Endothelial cell of umbilical vein (primary cell): ENCODE measurements at regions not wholly inside any gene's neighbourhood (a gene's known extent, or its start where the extent isn't known, plus 50 kb on each side); places are given as distances from the start of the nearest gene placed in this dataset.

Experiments
- BruUV-seq: library from RNA; stranded (reverse); fragments of 400-500 nt; replicated peaks from 2 replicates; lab custom pipeline; 2021; lab: Mats Ljungman, UMichigan
- CTCF ChIA-PET: fragments of 300-600, 350-600 bp; sonication (Branson Sonifier 250); formaldehyde crosslinking; loops from one replicate; lab custom pipeline; 2021; ENCODE audit warnings: antibody characterized with exemption, inconsistent platforms; lab: Charles Lee
- POLR2A ChIA-PET: fragments of 300-600, 350-600 bp; sonication (Branson Sonifier 250); formaldehyde crosslinking; loops from one replicate; lab custom pipeline; 2021; ENCODE audit warnings: antibody characterized with exemption, inconsistent platforms; lab: Charles Lee
- DNase-seq: peaks from one replicate; pipeline ENCODE4 v3.0.0-alpha.2; 2011; ENCODE audit warnings: low read depth, low spot score
- FAIRE-seq: peaks from 2 replicates; lab custom pipeline; 2011; peaks lifted over from hg19 to GRCh38; lab: Jason Lieb, UNC
- H2AFZ ChIP-seq: 2 replicates; pipeline ENCODE4 v1.6.0; 2012; ENCODE audit warnings: low read depth, low read length, control low read depth, inconsistent platforms
- H3K27ac ChIP-seq: 2 replicates; pipeline ENCODE4 v1.5.1; 2011; ENCODE audit warnings: low read depth, mild to moderate bottlenecking, control low read depth, low read length, moderate library complexity; ENCODE audit not compliant: insufficient read depth
- H3K27me3 ChIP-seq, 2 experiments: 2 replicates each; pipeline versions ENCODE4 v1.6.0 to v1.6.1; 2011; ENCODE audit warnings: low read length in 2 of 2, mixed read lengths in 1 of 2; ENCODE audit not compliant: control insufficient read depth in 2 of 2, insufficient read depth in 2 of 2
- H3K36me3 ChIP-seq, 2 experiments: 2 replicates in 1 of 2; 3 replicates in 1 of 2; pipeline ENCODE4 v1.5.1; 2011; ENCODE audit warnings: low read length in 2 of 2, mild to moderate bottlenecking in 1 of 2, moderate library complexity in 1 of 2; ENCODE audit not compliant: control insufficient read depth in 2 of 2, insufficient read depth in 2 of 2; ENCODE audit errors: extremely low read depth in 1 of 2
- H3K4me1 ChIP-seq: 3 replicates; pipeline ENCODE4 v1.5.1; 2011; ENCODE audit warnings: mild to moderate bottlenecking, low read length; ENCODE audit not compliant: control insufficient read depth, insufficient read depth; ENCODE audit errors: extremely low read depth
- H3K4me2 ChIP-seq: 2 replicates; pipeline ENCODE4 v1.6.1; 2011; ENCODE audit warnings: low read length, control low read depth, mixed read lengths; ENCODE audit not compliant: insufficient read depth
- H3K4me3 ChIP-seq, 3 experiments: fragments of 200-600 bp in 1 of 3; sonication (generic), shearing (Covaris generic) in 1 of 3; replicated peaks in 1 of 3; 2 replicates each; pipeline ENCODE4 v1.5.1; 2011 to 2016; ENCODE audit warnings: control low read depth in 3 of 3, low read length in 3 of 3, mild to moderate bottlenecking in 2 of 3, inconsistent platforms in 1 of 3, low read depth in 1 of 3, moderate library complexity in 1 of 3; ENCODE audit not compliant: insufficient read depth in 1 of 3
- H3K79me2 ChIP-seq: 2 replicates; pipeline ENCODE4 v1.6.0; 2012; ENCODE audit warnings: low read length, inconsistent platforms; ENCODE audit not compliant: control insufficient read depth, insufficient read depth
- H3K9ac ChIP-seq: replicated peaks from 2 replicates; pipeline ENCODE3; 2011; ENCODE audit warnings: low read length, control low read depth; ENCODE audit not compliant: insufficient read depth; ENCODE audit errors: extremely low read depth
- H3K9me1 ChIP-seq: replicated peaks from 3 replicates; pipeline ENCODE4 v1.6.0; 2011; ENCODE audit warnings: mild to moderate bottlenecking, low read length; ENCODE audit not compliant: control insufficient read depth, insufficient read depth; ENCODE audit errors: extremely low read depth
- H3K9me3 ChIP-seq: replicated peaks from 2 replicates; pipeline ENCODE4 v1.5.1; 2012; ENCODE audit warnings: low read length, inconsistent platforms; ENCODE audit not compliant: control insufficient read depth, insufficient read depth
- H4K20me1 ChIP-seq: replicated peaks from 2 replicates; pipeline ENCODE3; 2011; ENCODE audit warnings: mild to moderate bottlenecking, low read length; ENCODE audit not compliant: control insufficient read depth, insufficient read depth; ENCODE audit errors: extremely low read depth
- EZH2 ChIP-seq: IDR thresholded peaks from 2 replicates; pipeline ENCODE4 v1.6.1; 2012; ENCODE audit warnings: borderline replicate concordance, low read depth, mild to moderate bottlenecking, moderate library complexity, low read length, inconsistent platforms; ENCODE audit not compliant: severe bottlenecking
- FOS ChIP-seq: IDR thresholded peaks from 2 replicates; pipeline ENCODE4 v1.6.1; 2011; ENCODE audit warnings: mild to moderate bottlenecking, low read length, moderate library complexity, borderline replicate concordance; ENCODE audit not compliant: insufficient read depth
- GATA2 ChIP-seq: IDR thresholded peaks from 2 replicates; pipeline ENCODE4 v1.7.0; 2011; ENCODE audit warnings: low read depth, mild to moderate bottlenecking, moderate library complexity, mixed read lengths, low read length; ENCODE audit not compliant: insufficient read length, insufficient read depth
- JUN ChIP-seq: IDR thresholded peaks from 2 replicates; pipeline ENCODE4 v1.6.1; 2011; ENCODE audit warnings: borderline replicate concordance, low read depth; ENCODE audit not compliant: insufficient read length, insufficient read depth
- MYC ChIP-seq: IDR thresholded peaks from one replicate; pipeline ENCODE4 v1.6.1; 2011; ENCODE audit warnings: mild to moderate bottlenecking, low read depth, low read length
- POLR2A ChIP-seq: IDR thresholded peaks from 2 replicates; pipeline ENCODE4 v1.6.1; 2012; ENCODE audit warnings: low read depth, mild to moderate bottlenecking, control low read depth, low read length
- POLR2AphosphoS5 ChIP-seq: IDR thresholded peaks from 2 replicates; pipeline ENCODE4 v1.6.1; 2012; ENCODE audit warnings: low read depth, mild to moderate bottlenecking, control low read depth, low read length, moderate library complexity; ENCODE audit not compliant: insufficient read depth
- dilution Hi-C: fragments of 300-500 bp; cut with MboI; formaldehyde crosslinking; loops from one replicate; pipeline ENCODE4 v1.15.0; 2019; ENCODE audit warnings: low sequenced_read_pairs; ENCODE audit not compliant: extremely low pct_ligation_motif_present
- intact Hi-C: fragments of 100-400 bp; cut with micrococcal nuclease; formaldehyde crosslinking; loops from one replicate; pipeline ENCODE4 v1.10.0; 2022
- TF ChIP-seq, protein P1 (sequence below): IDR thresholded peaks from 2 replicates; pipeline ENCODE4 v1.6.1; 2011; ENCODE audit not compliant: insufficient read depth, insufficient read length
- TF ChIP-seq, protein P2 (sequence below), 2 donors: IDR thresholded peaks; 1 replicate in 1 of 2; 2 replicates in 1 of 2; pipeline ENCODE4 v1.5.1; 2011; ENCODE audit warnings: low read length in 2 of 2, mild to moderate bottlenecking in 2 of 2, moderate library complexity in 2 of 2, control low read depth in 1 of 2, inconsistent platforms in 1 of 2, low read depth in 1 of 2; ENCODE audit not compliant: insufficient read depth in 1 of 2; ENCODE audit errors: extremely low read depth in 1 of 2

DNA sequence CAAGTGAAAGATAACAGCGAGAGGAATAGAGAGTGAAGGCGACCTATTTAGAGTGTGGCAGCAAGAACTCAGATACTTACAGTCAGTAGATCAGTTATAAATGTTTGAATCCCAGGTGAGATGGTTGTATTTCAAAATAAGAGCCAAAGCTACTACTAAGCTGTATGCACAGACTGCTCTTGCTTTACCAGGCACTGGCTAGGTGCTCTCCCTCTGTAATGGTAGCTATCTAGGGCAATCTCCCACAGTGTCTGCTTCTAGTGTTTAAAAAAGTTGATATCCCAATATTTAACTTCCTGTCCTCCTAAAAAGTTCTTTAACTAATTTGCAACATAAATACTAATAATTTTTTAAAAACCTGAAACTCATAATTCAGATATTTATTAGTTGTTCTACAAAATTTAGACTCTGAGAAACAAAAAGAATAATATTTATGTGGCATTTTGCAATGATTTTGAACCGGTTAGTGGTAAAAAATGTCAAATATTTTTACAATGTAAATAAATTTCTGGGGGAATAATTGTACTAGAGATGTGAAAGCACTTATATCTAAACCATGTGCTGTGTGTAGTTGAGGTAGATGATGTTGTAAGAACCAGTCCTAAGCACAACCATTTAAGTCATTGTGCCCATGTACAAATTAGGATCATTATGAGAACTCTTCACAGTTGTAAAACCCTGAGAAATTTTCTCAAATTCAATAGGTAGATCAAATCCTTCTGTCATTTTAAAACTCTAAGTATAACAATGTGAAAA lies 349.3 kb upstream of the SEMA3D start:
- no peak overlapping the region for H3K4me3 ChIP-seq
- no peak for FAIRE-seq

More for the DNA sequence above, 349.3 kb upstream of the SEMA3D start:
- Histone ChIP-seq H3K27ac (no peak overlapping the region), H3K36me3 (no peaks in the 10 kb centered on the region), H3K9me1 (no peaks in the 10 kb centered on the region), H3K9ac (no peak overlapping the region), H3K4me2 (no peak overlapping the region), H3K9me3 (no peaks in the 10 kb centered on the region), H3K27me3 (no peaks in the 10 kb centered on the region), H2AFZ (no peak overlapping the region), H3K4me1 (no peaks in the 10 kb centered on the region), H4K20me1 (no peaks in the 10 kb centered on the region), H3K79me2 (no peaks in the 10 kb centered on the region)
- ChIA-PET POLR2A (no interaction called here), CTCF (no interaction called here)
- TF ChIP-seq FOS (no peak), EZH2 (no peak), GATA2 (no peak), POLR2A (no peak), MYC (no peak), JUN (no peak), POLR2AphosphoS5 (no peak)
- TF ChIP-seq, protein P1, sequence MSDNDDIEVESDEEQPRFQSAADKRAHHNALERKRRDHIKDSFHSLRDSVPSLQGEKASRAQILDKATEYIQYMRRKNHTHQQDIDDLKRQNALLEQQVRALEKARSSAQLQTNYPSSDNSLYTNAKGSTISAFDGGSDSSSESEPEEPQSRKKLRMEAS: no peak
- TF ChIP-seq, protein P2, sequence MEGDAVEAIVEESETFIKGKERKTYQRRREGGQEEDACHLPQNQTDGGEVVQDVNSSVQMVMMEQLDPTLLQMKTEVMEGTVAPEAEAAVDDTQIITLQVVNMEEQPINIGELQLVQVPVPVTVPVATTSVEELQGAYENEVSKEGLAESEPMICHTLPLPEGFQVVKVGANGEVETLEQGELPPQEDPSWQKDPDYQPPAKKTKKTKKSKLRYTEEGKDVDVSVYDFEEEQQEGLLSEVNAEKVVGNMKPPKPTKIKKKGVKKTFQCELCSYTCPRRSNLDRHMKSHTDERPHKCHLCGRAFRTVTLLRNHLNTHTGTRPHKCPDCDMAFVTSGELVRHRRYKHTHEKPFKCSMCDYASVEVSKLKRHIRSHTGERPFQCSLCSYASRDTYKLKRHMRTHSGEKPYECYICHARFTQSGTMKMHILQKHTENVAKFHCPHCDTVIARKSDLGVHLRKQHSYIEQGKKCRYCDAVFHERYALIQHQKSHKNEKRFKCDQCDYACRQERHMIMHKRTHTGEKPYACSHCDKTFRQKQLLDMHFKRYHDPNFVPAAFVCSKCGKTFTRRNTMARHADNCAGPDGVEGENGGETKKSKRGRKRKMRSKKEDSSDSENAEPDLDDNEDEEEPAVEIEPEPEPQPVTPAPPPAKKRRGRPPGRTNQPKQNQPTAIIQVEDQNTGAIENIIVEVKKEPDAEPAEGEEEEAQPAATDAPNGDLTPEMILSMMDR (IDR thresholded peaks at IDR 0.05; ENCODE audit: extremely low read depth in 1 of 2, insufficient read depth in 1 of 2, low read depth in 1 of 2, low read length in 2 of 2): no peak
- no TSS peak for BruUV-seq
- no peak for DNase-seq
- intact Hi-C loops: no loop called here
- dilution Hi-C loops: no loop called here
